ENCODE measurements at regions not wholly inside any gene's neighbourhood (a gene's known extent, or its start where the extent isn't known, plus 50 kb on each side); places are given as distances from the start of the nearest gene placed in this dataset.
"Not testable (repeated sequence)": the region's sequence is repeated elsewhere in the genome, so short reads cannot be mapped to it uniquely, and the experiment has no call there.

- H3K4me1 ChIP-seq (ENCODE audit: control extremely low read depth in 1 of 4, control insufficient read depth in 4 of 4, insufficient read depth in 4 of 4, low read length in 3 of 4): peaks cover 0 to 17% (median 11%) of the 10 kb centered on the region in 4 experiments
- no peak for DNase-seq
- H3K4me3 ChIP-seq (ENCODE audit: control insufficient read depth in 1 of 7, extremely low read depth in 1 of 7, insufficient read depth in 4 of 7, low read depth in 2 of 7, low read length in 6 of 7): no peak overlapping the region
- POLR2A ChIA-PET: no interaction called here
- peaks cover 0 to 11% (median 0%) of the 10 kb centered on the region in 5 experiments for H3K27me3 ChIP-seq (replicated peaks in 2 of 5; ENCODE audit: control insufficient read depth in 4 of 5, insufficient read depth in 5 of 5, low read length in 4 of 5)
- no peak overlapping the region for H3K27ac ChIP-seq (ENCODE audit: insufficient read depth in 1 of 2, low read depth in 1 of 2, low read length in 2 of 2, poor library complexity in 1 of 2, severe bottlenecking in 2 of 2)
- CTCF ChIA-PET: interaction anchor here (0.8 to 2.3 kb wide), 3 partner anchors 31 to 46 kb away, joined by 3 to 7 read pairs (median 3); no protein-coding TSS in a partner anchor
- WGBS (ENCODE audit: insufficient coverage): 83% methylated on average over 3 of the region's 3 CpGs
- H3K36me3 ChIP-seq (ENCODE audit: control insufficient read depth in 4 of 4, insufficient read depth in 4 of 4, low read length in 3 of 4): no peaks in the 10 kb centered on the region
- no peaks in the 10 kb centered on the region for H3K9me3 ChIP-seq (ENCODE audit: control extremely low read depth in 1 of 5, control insufficient read depth in 4 of 5, insufficient read depth in 2 of 5, low read depth in 1 of 5, low read length in 4 of 5)
Observed at GRCh38 chr22:22164541-22165272, 79.9 kb upstream of the VPREB1 start.

GRCh38 chr22:22161924-22162851, 82.4 kb upstream of the VPREB1 start:
- Histone ChIP-seq H3K27ac (ENCODE audit: insufficient read depth in 1 of 2, low read depth in 1 of 2, low read length in 2 of 2, poor library complexity in 1 of 2, severe bottlenecking in 2 of 2) (no peak overlapping the region), H3K36me3 (ENCODE audit: control insufficient read depth in 4 of 4, insufficient read depth in 4 of 4, low read length in 3 of 4) (no peaks in the 10 kb centered on the region), H3K4me1 (ENCODE audit: control extremely low read depth in 1 of 4, control insufficient read depth in 4 of 4, insufficient read depth in 4 of 4, low read length in 3 of 4) (peaks cover 0 to 6% (median 2%) of the 10 kb centered on the region in 4 experiments), H3K4me3 (ENCODE audit: control insufficient read depth in 1 of 7, extremely low read depth in 1 of 7, insufficient read depth in 4 of 7, low read depth in 2 of 7, low read length in 6 of 7) (no peak overlapping the region), H3K27me3 (replicated peaks in 2 of 5; ENCODE audit: control insufficient read depth in 4 of 5, insufficient read depth in 5 of 5, low read length in 4 of 5) (peaks cover 0 to 11% (median 0%) of the 10 kb centered on the region in 5 experiments), H3K9me3 (ENCODE audit: control extremely low read depth in 1 of 5, control insufficient read depth in 4 of 5, insufficient read depth in 2 of 5, low read depth in 1 of 5, low read length in 4 of 5) (no peaks in the 10 kb centered on the region)
- POLR2A ChIA-PET: no interaction called here
- 94% methylated on average over 7 of the region's 9 CpGs for WGBS (ENCODE audit: insufficient coverage)
- CTCF ChIA-PET: interaction anchor here (0.6 to 1.6 kb wide), 2 partner anchors 8 to 22 kb away, joined by 3 to 5 read pairs; no protein-coding TSS in a partner anchor
- peak in 1 of 3 donors; percentile 9 for DNase-seq

- H3K9me3 ChIP-seq (ENCODE audit: control extremely low read depth in 1 of 5, control insufficient read depth in 4 of 5, insufficient read depth in 2 of 5, low read depth in 1 of 5, low read length in 4 of 5); POLR2A ChIA-PET; CTCF ChIA-PET; H3K4me3 ChIP-seq (ENCODE audit: control insufficient read depth in 1 of 7, extremely low read depth in 1 of 7, insufficient read depth in 4 of 7, low read depth in 2 of 7, low read length in 6 of 7); H3K27ac ChIP-seq (ENCODE audit: insufficient read depth in 1 of 2, low read depth in 1 of 2, low read length in 2 of 2, poor library complexity in 1 of 2, severe bottlenecking in 2 of 2); H3K36me3 ChIP-seq (ENCODE audit: control insufficient read depth in 4 of 4, insufficient read depth in 4 of 4, low read length in 3 of 4); H3K4me1 ChIP-seq (ENCODE audit: control extremely low read depth in 1 of 4, control insufficient read depth in 4 of 4, insufficient read depth in 4 of 4, low read length in 3 of 4); DNase-seq: not testable (repeated sequence)
- peaks cover 0 to 11% (median 0%) of the 10 kb centered on the region in 5 experiments for H3K27me3 ChIP-seq (replicated peaks in 2 of 5; ENCODE audit: control insufficient read depth in 4 of 5, insufficient read depth in 5 of 5, low read length in 4 of 5)
- WGBS (ENCODE audit: insufficient coverage): no CpG with 5 or more reads among the region's 2 CpGs
Observed at GRCh38 chr22:22160768-22161167, 83.8 kb upstream of the VPREB1 start.

- ChIA-PET POLR2A (no interaction called here), CTCF (interaction anchor here (0.9 to 1.3 kb wide), 3 partner anchors 36 to 50 kb away, joined by 3 read pairs; no protein-coding TSS in a partner anchor)
- 67% methylated on average over 1 of the region's 1 CpG for WGBS (ENCODE audit: insufficient coverage)
Observed at GRCh38 chr22:22159384-22159783, 85.2 kb upstream of the VPREB1 start.

GRCh38 chr22:22158965-22159364, 85.6 kb upstream of the VPREB1 start:
- Histone ChIP-seq H3K27ac (ENCODE audit: insufficient read depth in 1 of 2, low read depth in 1 of 2, low read length in 2 of 2, poor library complexity in 1 of 2, severe bottlenecking in 2 of 2) (no peak overlapping the region), H3K9me3 (ENCODE audit: control extremely low read depth in 1 of 5, control insufficient read depth in 4 of 5, insufficient read depth in 2 of 5, low read depth in 1 of 5, low read length in 4 of 5) (no peaks in the 10 kb centered on the region), H3K4me3 (ENCODE audit: control insufficient read depth in 1 of 7, extremely low read depth in 1 of 7, insufficient read depth in 4 of 7, low read depth in 2 of 7, low read length in 6 of 7) (no peak overlapping the region), H3K27me3 (replicated peaks in 2 of 5; ENCODE audit: control insufficient read depth in 4 of 5, insufficient read depth in 5 of 5, low read length in 4 of 5) (peaks cover 0 to 8% (median 0%) of the 10 kb centered on the region in 5 experiments), H3K4me1 (ENCODE audit: control extremely low read depth in 1 of 4, control insufficient read depth in 4 of 4, insufficient read depth in 4 of 4, low read length in 3 of 4) (peaks cover 0 to 2% (median 0%) of the 10 kb centered on the region in 4 experiments), H3K36me3 (ENCODE audit: control insufficient read depth in 4 of 4, insufficient read depth in 4 of 4, low read length in 3 of 4) (no peaks in the 10 kb centered on the region)
- POLR2A ChIA-PET: no interaction called here
- DNase-seq: no peak
- no CpG with 5 or more reads among the region's 3 CpGs for WGBS (ENCODE audit: insufficient coverage)
- CTCF ChIA-PET: interaction anchor here (0.9 to 1.3 kb wide), 3 partner anchors 37 to 49 kb away, joined by 3 read pairs; no protein-coding TSS in a partner anchor

More at GRCh38 chr22:22159384-22159783, 85.2 kb upstream of the VPREB1 start:
- Histone ChIP-seq H3K27ac (ENCODE audit: insufficient read depth in 1 of 2, low read depth in 1 of 2, low read length in 2 of 2, poor library complexity in 1 of 2, severe bottlenecking in 2 of 2) (no peak overlapping the region), H3K36me3 (ENCODE audit: control insufficient read depth in 4 of 4, insufficient read depth in 4 of 4, low read length in 3 of 4) (no peaks in the 10 kb centered on the region), H3K9me3 (ENCODE audit: control extremely low read depth in 1 of 5, control insufficient read depth in 4 of 5, insufficient read depth in 2 of 5, low read depth in 1 of 5, low read length in 4 of 5) (no peaks in the 10 kb centered on the region), H3K27me3 (replicated peaks in 2 of 5; ENCODE audit: control insufficient read depth in 4 of 5, insufficient read depth in 5 of 5, low read length in 4 of 5) (peaks cover 0 to 8% (median 0%) of the 10 kb centered on the region in 5 experiments), H3K4me1 (ENCODE audit: control extremely low read depth in 1 of 4, control insufficient read depth in 4 of 4, insufficient read depth in 4 of 4, low read length in 3 of 4) (peaks cover 0 to 2% (median 0%) of the 10 kb centered on the region in 4 experiments), H3K4me3 (ENCODE audit: control insufficient read depth in 1 of 7, extremely low read depth in 1 of 7, insufficient read depth in 4 of 7, low read depth in 2 of 7, low read length in 6 of 7) (no peak overlapping the region)
- DNase-seq: no peak

GRCh38 chr22:22158207-22158816, 86.3 kb upstream of the VPREB1 start:
- Histone ChIP-seq H3K27me3 (replicated peaks in 2 of 5; ENCODE audit: control insufficient read depth in 4 of 5, insufficient read depth in 5 of 5, low read length in 4 of 5) (peaks cover 0 to 3% (median 0%) of the 10 kb centered on the region in 5 experiments), H3K27ac (ENCODE audit: insufficient read depth in 1 of 2, low read depth in 1 of 2, low read length in 2 of 2, poor library complexity in 1 of 2, severe bottlenecking in 2 of 2) (no peak overlapping the region), H3K9me3 (ENCODE audit: control extremely low read depth in 1 of 5, control insufficient read depth in 4 of 5, insufficient read depth in 2 of 5, low read depth in 1 of 5, low read length in 4 of 5) (no peaks in the 10 kb centered on the region), H3K36me3 (ENCODE audit: control insufficient read depth in 4 of 4, insufficient read depth in 4 of 4, low read length in 3 of 4) (no peaks in the 10 kb centered on the region), H3K4me1 (ENCODE audit: control extremely low read depth in 1 of 4, control insufficient read depth in 4 of 4, insufficient read depth in 4 of 4, low read length in 3 of 4) (peaks cover 0 to 2% (median 0%) of the 10 kb centered on the region in 4 experiments), H3K4me3 (ENCODE audit: control insufficient read depth in 1 of 7, extremely low read depth in 1 of 7, insufficient read depth in 4 of 7, low read depth in 2 of 7, low read length in 6 of 7) (no peak overlapping the region)
- WGBS (ENCODE audit: insufficient coverage): 92% methylated on average over 4 of the region's 4 CpGs
- ChIA-PET CTCF (interaction anchor here (0.7 to 2.1 kb wide), 13 partner anchors 14 to 189 kb away, joined by 3 to 7 read pairs (median 4); no protein-coding TSS in a partner anchor), POLR2A (no interaction called here)
- DNase-seq: no peak

Data from common myeloid progenitor, CD34-positive (primary cell).